ENCODE measurements at regions not wholly inside any gene's neighbourhood (a gene's known extent, or its start where the extent isn't known, plus 50 kb on each side); places are given as distances from the start of the nearest gene placed in this dataset.

GRCh38 chr6:133680994-133681393 lies 207.9 kb upstream of the TCF21 start (continued):
- no peak for TF ChIP-seq PRDM4 (tag by site-specific recombination; IDR thresholded peaks at IDR 0.05)

GRCh38 chr6:133681891-133682290 lies 207.0 kb upstream of the TCF21 start:
- H3K27ac ChIP-seq (ENCODE audit: extremely low read depth, low read depth, low read length), result no peak overlapping the region
- H3K4me3 ChIP-seq (ENCODE audit: low read depth, low read length), result no peak overlapping the region
- H3K36me3 ChIP-seq (ENCODE audit: control insufficient read depth in 2 of 2, insufficient read depth in 1 of 2, low read length in 2 of 2), result no peaks in the 10 kb centered on the region
- CTCF ChIA-PET, result interaction anchor here (0.8 to 1.2 kb wide), 3 partner anchors 89 to 242 kb away, joined by 3 to 5 read pairs (median 4); no protein-coding TSS in a partner anchor
- H3K4me1 ChIP-seq (ENCODE audit: control insufficient read depth, insufficient read depth, low read length), result no peaks in the 10 kb centered on the region
- TF ChIP-seq PRDM4 (tag by site-specific recombination; IDR thresholded peaks at IDR 0.05) (no peak), ZNF639 (tag by site-specific recombination; IDR thresholded peaks at IDR 0.05) (no peak), ZNF16 (tag by site-specific recombination; IDR thresholded peaks at IDR 0.05; ENCODE audit: low read depth) (no peak), ZNF433 (tag by site-specific recombination; IDR thresholded peaks at IDR 0.05; ENCODE audit: low read depth) (no peak), ZBTB49 (tag by site-specific recombination; IDR thresholded peaks at IDR 0.05; ENCODE audit: low read depth) (no peak), ZNF114 (tag by site-specific recombination; IDR thresholded peaks at IDR 0.05) (no peak), CTCF (tag by site-specific recombination; IDR thresholded peaks at IDR 0.05) (no peak), PRDM1 (tag by site-specific recombination; IDR thresholded peaks at IDR 0.05) (no peak), ZNF473 (tag by site-specific recombination; IDR thresholded peaks at IDR 0.05) (no peak), BCL6B (tag by site-specific recombination; IDR thresholded peaks at IDR 0.05) (no peak), ZNF23 (tag by site-specific recombination; IDR thresholded peaks at IDR 0.05; ENCODE audit: borderline replicate concordance) (no peak), ZNF677 (tag by site-specific recombination; IDR thresholded peaks at IDR 0.05) (no peak), ZSCAN30 (tag by site-specific recombination; IDR thresholded peaks at IDR 0.05) (no peak), ZNF548 (tag by site-specific recombination; IDR thresholded peaks at IDR 0.05) (no peak), IKZF3 (tag by site-specific recombination; IDR thresholded peaks at IDR 0.05) (no peak), KLF9 (tag by site-specific recombination; IDR thresholded peaks at IDR 0.05; ENCODE audit: low read depth) (no peak), ZFP41 (tag by site-specific recombination; IDR thresholded peaks at IDR 0.05; ENCODE audit: borderline replicate concordance) (no peak), ZNF792 (tag by site-specific recombination; IDR thresholded peaks at IDR 0.05) (no peak)
- no peaks in the 10 kb centered on the region for H3K9me3 ChIP-seq (ENCODE audit: control insufficient read depth, insufficient read depth, low read depth, low read length)
- POLR2A ChIA-PET, result interaction anchor here (0.7 kb wide), 1 partner anchor 625 kb away, joined by 5 read pairs; no protein-coding TSS in a partner anchor

Data from HEK293 (cell line).